GM12865 (cell line): ENCODE measurements at regions not wholly inside any gene's neighbourhood (a gene's known extent, or its start where the extent isn't known, plus 50 kb on each side); places are given as distances from the start of the nearest gene placed in this dataset.

ENCODE experiments used
- DNase-seq: peaks from one replicate; pipeline ENCODE4 v3.0.0; 2010; ENCODE audit warnings: low read depth
- H3K4me3 ChIP-seq: 2 replicates; pipeline ENCODE4 v1.5.1; 2011; ENCODE audit warnings: mild to moderate bottlenecking, low read depth, low read length, control low read depth
- TF ChIP-seq, protein P1 (sequence below): IDR thresholded peaks from 2 replicates; pipeline ENCODE4 v1.5.1; 2011; ENCODE audit warnings: low read length, control low read depth, low read depth, inconsistent platforms; ENCODE audit not compliant: insufficient read depth; ENCODE audit errors: missing control alignments

DNA sequence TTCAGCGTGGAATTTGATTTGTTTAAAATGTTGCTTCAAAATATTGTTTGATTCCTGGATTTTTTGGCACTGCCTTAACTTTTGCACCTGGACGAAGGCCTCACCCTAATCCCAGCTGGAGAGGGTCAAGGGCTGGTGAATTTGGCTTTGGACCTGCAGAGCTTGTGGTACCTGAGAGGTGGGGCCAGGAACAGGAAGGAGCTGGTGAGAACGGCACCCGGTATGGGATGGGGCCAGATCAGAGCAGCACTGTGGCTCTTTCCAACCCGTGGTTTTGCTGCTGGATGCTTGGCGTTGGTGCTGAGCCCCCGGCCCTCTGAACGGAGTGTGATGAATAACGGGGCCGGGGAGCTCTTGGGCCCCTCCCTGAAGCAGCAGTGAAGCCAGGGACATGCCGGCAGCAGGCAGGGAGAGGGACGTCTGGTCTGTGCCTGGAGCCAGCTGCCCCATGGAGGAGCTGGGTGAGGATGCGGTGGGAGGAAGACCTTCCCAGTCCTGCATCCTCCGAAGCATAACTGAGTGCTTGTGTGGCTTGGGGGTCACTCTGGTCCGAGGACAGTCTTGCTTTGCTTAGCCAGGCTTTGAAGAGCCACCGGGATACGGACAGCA lies 275.4 kb downstream of the SEC14L1 start:
- TF ChIP-seq, protein P1, sequence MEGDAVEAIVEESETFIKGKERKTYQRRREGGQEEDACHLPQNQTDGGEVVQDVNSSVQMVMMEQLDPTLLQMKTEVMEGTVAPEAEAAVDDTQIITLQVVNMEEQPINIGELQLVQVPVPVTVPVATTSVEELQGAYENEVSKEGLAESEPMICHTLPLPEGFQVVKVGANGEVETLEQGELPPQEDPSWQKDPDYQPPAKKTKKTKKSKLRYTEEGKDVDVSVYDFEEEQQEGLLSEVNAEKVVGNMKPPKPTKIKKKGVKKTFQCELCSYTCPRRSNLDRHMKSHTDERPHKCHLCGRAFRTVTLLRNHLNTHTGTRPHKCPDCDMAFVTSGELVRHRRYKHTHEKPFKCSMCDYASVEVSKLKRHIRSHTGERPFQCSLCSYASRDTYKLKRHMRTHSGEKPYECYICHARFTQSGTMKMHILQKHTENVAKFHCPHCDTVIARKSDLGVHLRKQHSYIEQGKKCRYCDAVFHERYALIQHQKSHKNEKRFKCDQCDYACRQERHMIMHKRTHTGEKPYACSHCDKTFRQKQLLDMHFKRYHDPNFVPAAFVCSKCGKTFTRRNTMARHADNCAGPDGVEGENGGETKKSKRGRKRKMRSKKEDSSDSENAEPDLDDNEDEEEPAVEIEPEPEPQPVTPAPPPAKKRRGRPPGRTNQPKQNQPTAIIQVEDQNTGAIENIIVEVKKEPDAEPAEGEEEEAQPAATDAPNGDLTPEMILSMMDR = no peak
- H3K4me3 ChIP-seq = no peak overlapping the region
- DNase-seq = no peak

DNA sequence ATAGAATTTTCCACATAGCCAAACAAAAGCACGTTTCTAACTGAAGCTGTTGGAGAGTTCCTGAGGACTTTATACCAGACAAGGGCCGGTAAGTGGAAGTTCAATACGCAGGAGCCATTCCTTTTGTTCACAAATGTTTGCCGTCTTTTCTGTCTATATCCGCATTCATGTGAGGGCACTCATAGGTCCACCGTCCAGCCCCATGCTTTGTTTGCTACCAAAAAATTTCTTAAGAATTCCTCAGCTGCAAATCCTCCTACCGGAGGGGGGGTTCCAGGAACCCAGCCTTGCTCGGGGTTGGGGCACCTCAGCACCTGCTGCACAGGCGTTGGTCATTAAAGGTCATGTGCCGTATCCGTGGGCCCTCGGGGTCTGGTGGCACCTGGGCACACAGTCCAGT lies 276.8 kb downstream of the SEC14L1 start:
- no peak overlapping the region for H3K4me3 ChIP-seq
- no peak for DNase-seq
- TF ChIP-seq, protein P1 = no peak

DNA sequence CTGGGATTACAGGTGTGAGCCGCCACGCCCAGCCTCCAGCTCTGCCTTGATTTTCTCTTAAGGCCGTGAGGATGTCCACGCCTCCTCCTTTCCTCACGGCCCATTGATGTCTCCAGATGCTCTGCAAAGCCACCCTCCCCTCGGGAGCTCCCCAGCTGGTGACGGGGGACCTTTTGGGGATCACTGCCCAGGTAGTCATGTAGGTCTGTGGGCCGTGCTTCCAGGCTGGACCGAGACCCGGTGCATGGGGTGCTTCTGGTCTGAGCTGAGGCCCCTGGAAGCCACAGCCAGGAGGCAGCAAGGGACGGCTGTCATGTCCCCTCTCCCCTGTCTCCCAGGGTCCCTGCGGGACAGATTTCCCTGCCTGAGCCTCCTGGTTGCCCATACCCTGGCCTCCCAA lies 277.8 kb downstream of the SEC14L1 start:
- no peak for DNase-seq
- TF ChIP-seq, protein P1 = no peak
- no peak overlapping the region for H3K4me3 ChIP-seq

DNA sequence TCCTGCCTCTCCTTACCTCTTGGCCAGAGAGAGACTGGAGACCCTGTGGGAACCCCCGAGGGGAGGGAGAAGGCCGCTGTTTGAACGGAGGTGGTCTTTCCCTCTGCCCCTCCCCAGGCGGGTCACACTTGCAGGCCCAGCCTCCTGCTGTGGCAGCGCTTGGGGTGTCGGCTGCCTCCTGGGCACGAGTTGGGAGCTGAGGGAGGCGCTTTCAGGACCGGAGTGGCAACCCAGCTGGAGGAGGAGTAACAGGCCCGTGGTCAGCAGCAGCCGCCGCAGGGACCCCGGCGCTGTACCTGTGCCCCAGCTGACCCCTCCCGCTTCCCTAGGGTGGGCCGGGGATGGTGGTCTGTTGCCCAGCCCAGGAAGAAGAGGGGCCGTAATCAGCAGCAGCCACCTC lies 278.3 kb downstream of the SEC14L1 start:
- no peak for DNase-seq
- H3K4me3 ChIP-seq = no peak overlapping the region
- TF ChIP-seq, protein P1 = no peak

DNA sequence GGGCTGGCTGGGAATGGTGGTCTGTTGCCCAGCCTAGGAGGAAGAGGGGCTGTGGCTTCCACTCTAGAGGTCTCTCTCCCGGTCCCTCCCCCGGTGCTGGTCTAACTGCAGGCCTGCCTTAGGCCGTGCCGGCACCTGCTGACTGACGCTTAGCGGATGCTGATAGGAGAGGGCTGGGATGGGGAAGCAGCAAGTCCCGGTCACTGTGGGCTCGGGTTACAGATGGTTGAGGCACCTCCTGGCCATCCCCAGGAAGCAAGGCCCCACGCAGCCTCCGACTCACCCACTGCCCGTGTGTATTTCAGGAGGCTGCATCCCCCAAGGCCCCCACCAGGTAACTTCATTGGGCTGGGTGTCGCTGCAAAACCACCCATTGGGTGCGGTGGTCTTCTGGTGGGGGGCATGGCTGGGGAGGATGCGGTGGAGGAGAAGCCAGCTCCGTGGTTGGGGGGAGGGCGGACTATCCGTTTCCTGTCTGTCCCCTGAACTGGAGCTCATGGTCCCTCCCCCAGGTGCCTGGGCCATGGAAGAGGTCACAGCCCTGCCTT lies 278.9 kb downstream of the SEC14L1 start:
- TF ChIP-seq, protein P1 = no peak
- DNase-seq = no peak
- no peak overlapping the region for H3K4me3 ChIP-seq

DNA sequence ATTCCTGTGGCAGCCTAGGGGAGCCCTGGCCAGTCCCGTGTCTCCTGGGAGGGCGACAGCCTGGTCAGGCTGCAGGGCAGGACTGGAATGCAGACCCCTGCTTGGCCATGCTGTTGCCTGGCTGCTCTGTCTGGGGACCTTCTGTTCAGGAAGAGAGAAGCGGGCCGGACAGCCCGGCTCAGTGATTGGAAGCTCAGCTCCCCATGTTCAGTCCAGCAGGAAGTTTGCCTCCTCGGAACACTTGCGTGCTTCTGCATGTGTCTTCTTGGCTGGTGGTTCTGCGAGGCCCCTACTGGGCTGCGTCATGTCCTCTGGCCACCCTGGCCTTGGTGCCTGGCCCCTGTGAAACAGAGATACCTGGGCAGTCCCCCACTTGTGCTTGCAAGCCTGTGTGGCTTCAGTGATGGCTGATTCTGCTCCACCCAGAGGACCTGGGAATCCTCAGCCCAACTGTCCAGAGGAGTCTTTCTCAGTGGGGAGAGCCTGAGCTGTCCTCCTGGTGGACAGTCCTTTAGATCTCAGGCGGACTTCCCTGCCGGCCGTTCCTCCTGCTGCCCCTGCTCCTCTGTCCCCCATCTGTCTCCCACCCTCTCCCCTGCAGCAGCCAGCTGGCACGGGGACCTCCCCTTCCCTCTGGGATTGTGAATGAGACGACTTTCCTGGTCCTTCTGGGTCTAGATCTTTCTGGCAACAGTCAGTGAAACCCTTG lies 279.5 kb downstream of the SEC14L1 start:
- H3K4me3 ChIP-seq = no peak overlapping the region
- DNase-seq = no peak
- TF ChIP-seq, protein P1 = no peak
